K562 (cell line): ENCODE measurements at regions not wholly inside any gene's neighbourhood (a gene's known extent, or its start where the extent isn't known, plus 50 kb on each side); places are given as distances from the start of the nearest gene placed in this dataset.

Experiments used
- ELF1 ChIP-seq: fragments of 200-800 bp; sonication (Bioruptor generic); IDR thresholded peaks from 2 replicates; pipeline ENCODE4 v1.6.1; 2016; ENCODE audit warnings: missing genetic modification characterization, missing compliant biosample characterization
- ESRRA ChIP-seq: fragments of 450-650 bp; IDR thresholded peaks from 2 replicates; pipeline ENCODE4 v1.6.1; 2014; ENCODE audit warnings: low read depth, mild to moderate bottlenecking, moderate library complexity, borderline replicate concordance
- POLR2A ChIP-seq: fragments of 450-650 bp; conservative IDR thresholded peaks from 2 replicates; pipeline ENCODE4 v1.6.1; 2016
- ZC3H11A ChIP-seq: IDR thresholded peaks from 2 replicates; pipeline ENCODE4 v1.6.1; 2012; ENCODE audit warnings: low read depth, low read length, improper control_type of control experiment
- ZNF140 ChIP-seq: fragments of 250-450 bp; sonication (Bioruptor Pico); IDR thresholded peaks from 2 replicates; pipeline ENCODE4 v1.8.0; 2021; ENCODE audit warnings: moderate library complexity, mild to moderate bottlenecking, inconsistent platforms
- ZNF175 ChIP-seq: fragments of 200-800 bp; sonication (Bioruptor generic); IDR thresholded peaks from 2 replicates; pipeline ENCODE4 v1.6.1; 2016; ENCODE audit warnings: low read depth, mild to moderate bottlenecking, missing genetic modification characterization, missing compliant biosample characterization
- ZNF274 ChIP-seq: IDR thresholded peaks from 2 replicates; pipeline ENCODE4 v1.6.1; 2011; ENCODE audit warnings: low read depth, mild to moderate bottlenecking, low read length, moderate library complexity, borderline replicate concordance
- TF ChIP-seq, protein P1 (sequence below), 3 experiments: IDR thresholded peaks in 2 of 3; conservative IDR thresholded peaks in 1 of 3; 2 replicates each; pipeline ENCODE4 v1.5.1; 2011 to 2012; ENCODE audit warnings: low read length in 3 of 3, mild to moderate bottlenecking in 3 of 3, control low read depth in 2 of 3, improper control_type of control experiment in 1 of 3, inconsistent platforms in 1 of 3, low read depth in 1 of 3, mixed read lengths in 1 of 3, moderate library complexity in 1 of 3; ENCODE audit not compliant: insufficient read depth in 2 of 3
- TF ChIP-seq, protein P2 (sequence below): sonication (generic); formaldehyde crosslinking; IDR thresholded peaks from 2 replicates; pipeline ENCODE4 v1.8.1; 2023; ENCODE audit warnings: mild to moderate bottlenecking, missing genetic modification reagents
- TF ChIP-seq, protein P3 (sequence below): fragments of 450-650 bp; IDR thresholded peaks from 2 replicates; pipeline ENCODE4 v1.6.1; 2016; ENCODE audit warnings: low read depth, mild to moderate bottlenecking, moderate library complexity
- TF ChIP-seq, protein P4 (sequence below): sonication (generic); formaldehyde crosslinking; IDR thresholded peaks from 2 replicates; pipeline ENCODE4 v1.8.0; 2022; ENCODE audit warnings: mild to moderate bottlenecking, missing genetic modification reagents, borderline replicate concordance
- TF ChIP-seq, protein P5 (sequence below): fragments of 200-400 bp; formaldehyde crosslinking; IDR thresholded peaks from 2 replicates; pipeline ENCODE4 v1.6.1; 2017; ENCODE audit warnings: mild to moderate bottlenecking, low read depth, low read length, moderate library complexity

DNA sequence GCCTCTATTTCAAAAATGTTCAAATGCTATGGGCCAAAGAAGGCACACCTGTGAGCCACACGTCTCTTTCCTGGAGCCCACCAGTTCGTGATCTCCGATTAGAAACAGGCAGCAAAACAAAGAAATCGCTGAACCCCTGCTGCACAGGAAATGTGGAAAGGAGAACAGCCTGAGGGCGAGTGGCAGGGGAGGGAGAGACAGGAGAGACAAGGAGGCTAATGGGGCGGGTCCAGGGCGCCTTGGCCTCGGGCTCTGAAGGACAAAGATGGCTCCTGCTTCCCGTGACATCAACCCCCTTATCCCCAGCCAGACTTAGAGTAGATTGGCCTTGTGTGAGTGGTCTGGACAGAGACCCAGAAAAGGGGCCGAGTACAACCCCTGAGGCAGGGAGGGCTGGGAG, 62.4 kb upstream of the DOCK1 start:
- TF ChIP-seq ZC3H11A (no peak), ESRRA (no peak), ZNF175 (CRISPR knock-in tag) (no peak), ZNF274 (no peak), ZNF140 (CRISPR knock-in tag) (no peak), ELF1 (tag) (no peak), POLR2A (no peak)
- TF ChIP-seq, protein P1, sequence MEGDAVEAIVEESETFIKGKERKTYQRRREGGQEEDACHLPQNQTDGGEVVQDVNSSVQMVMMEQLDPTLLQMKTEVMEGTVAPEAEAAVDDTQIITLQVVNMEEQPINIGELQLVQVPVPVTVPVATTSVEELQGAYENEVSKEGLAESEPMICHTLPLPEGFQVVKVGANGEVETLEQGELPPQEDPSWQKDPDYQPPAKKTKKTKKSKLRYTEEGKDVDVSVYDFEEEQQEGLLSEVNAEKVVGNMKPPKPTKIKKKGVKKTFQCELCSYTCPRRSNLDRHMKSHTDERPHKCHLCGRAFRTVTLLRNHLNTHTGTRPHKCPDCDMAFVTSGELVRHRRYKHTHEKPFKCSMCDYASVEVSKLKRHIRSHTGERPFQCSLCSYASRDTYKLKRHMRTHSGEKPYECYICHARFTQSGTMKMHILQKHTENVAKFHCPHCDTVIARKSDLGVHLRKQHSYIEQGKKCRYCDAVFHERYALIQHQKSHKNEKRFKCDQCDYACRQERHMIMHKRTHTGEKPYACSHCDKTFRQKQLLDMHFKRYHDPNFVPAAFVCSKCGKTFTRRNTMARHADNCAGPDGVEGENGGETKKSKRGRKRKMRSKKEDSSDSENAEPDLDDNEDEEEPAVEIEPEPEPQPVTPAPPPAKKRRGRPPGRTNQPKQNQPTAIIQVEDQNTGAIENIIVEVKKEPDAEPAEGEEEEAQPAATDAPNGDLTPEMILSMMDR (IDR thresholded peaks at IDR 0.05 in 2 of 3, conservative IDR thresholded peaks at IDR 0.05 in 1 of 3; ENCODE audit: insufficient read depth in 2 of 3, low read depth in 1 of 3, low read length in 3 of 3) = no peak
- TF ChIP-seq, protein P2, sequence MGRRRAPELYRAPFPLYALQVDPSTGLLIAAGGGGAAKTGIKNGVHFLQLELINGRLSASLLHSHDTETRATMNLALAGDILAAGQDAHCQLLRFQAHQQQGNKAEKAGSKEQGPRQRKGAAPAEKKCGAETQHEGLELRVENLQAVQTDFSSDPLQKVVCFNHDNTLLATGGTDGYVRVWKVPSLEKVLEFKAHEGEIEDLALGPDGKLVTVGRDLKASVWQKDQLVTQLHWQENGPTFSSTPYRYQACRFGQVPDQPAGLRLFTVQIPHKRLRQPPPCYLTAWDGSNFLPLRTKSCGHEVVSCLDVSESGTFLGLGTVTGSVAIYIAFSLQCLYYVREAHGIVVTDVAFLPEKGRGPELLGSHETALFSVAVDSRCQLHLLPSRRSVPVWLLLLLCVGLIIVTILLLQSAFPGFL = no peak
- TF ChIP-seq, protein P3, sequence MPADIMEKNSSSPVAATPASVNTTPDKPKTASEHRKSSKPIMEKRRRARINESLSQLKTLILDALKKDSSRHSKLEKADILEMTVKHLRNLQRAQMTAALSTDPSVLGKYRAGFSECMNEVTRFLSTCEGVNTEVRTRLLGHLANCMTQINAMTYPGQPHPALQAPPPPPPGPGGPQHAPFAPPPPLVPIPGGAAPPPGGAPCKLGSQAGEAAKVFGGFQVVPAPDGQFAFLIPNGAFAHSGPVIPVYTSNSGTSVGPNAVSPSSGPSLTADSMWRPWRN = no peak
- TF ChIP-seq, protein P4, sequence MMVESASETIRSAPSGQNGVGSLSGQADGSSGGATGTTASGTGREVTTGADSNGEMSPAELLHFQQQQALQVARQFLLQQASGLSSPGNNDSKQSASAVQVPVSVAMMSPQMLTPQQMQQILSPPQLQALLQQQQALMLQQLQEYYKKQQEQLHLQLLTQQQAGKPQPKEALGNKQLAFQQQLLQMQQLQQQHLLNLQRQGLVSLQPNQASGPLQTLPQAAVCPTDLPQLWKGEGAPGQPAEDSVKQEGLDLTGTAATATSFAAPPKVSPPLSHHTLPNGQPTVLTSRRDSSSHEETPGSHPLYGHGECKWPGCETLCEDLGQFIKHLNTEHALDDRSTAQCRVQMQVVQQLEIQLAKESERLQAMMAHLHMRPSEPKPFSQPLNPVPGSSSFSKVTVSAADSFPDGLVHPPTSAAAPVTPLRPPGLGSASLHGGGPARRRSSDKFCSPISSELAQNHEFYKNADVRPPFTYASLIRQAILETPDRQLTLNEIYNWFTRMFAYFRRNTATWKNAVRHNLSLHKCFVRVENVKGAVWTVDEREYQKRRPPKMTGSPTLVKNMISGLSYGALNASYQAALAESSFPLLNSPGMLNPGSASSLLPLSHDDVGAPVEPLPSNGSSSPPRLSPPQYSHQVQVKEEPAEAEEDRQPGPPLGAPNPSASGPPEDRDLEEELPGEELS (CRISPR knock-in tag) = no peak
- TF ChIP-seq, protein P5, sequence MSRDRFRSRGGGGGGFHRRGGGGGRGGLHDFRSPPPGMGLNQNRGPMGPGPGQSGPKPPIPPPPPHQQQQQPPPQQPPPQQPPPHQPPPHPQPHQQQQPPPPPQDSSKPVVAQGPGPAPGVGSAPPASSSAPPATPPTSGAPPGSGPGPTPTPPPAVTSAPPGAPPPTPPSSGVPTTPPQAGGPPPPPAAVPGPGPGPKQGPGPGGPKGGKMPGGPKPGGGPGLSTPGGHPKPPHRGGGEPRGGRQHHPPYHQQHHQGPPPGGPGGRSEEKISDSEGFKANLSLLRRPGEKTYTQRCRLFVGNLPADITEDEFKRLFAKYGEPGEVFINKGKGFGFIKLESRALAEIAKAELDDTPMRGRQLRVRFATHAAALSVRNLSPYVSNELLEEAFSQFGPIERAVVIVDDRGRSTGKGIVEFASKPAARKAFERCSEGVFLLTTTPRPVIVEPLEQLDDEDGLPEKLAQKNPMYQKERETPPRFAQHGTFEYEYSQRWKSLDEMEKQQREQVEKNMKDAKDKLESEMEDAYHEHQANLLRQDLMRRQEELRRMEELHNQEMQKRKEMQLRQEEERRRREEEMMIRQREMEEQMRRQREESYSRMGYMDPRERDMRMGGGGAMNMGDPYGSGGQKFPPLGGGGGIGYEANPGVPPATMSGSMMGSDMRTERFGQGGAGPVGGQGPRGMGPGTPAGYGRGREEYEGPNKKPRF = no peak
